PC-9 (cell line): ENCODE measurements at regions not wholly inside any gene's neighbourhood (a gene's known extent, or its start where the extent isn't known, plus 50 kb on each side); places are given as distances from the start of the nearest gene placed in this dataset.

Source experiments
- BruUV-seq: library from RNA; stranded (reverse); fragments of 400-500 nt; replicated peaks from 2 replicates; lab custom pipeline; 2021; lab: Mats Ljungman, UMichigan
- CTCF ChIA-PET: fragments of 300-600 bp; sonication (Branson Sonifier 250); formaldehyde crosslinking; loops from one replicate; lab custom pipeline; 2022; ENCODE audit warnings: antibody characterized with exemption; lab: Charles Lee
- POLR2A ChIA-PET: fragments of 300-600 bp; sonication (Branson Sonifier 250); formaldehyde crosslinking; loops from one replicate; lab custom pipeline; 2022; ENCODE audit warnings: antibody characterized with exemption; ENCODE audit not compliant: unreplicated experiment; lab: Charles Lee
- DNase-seq, 2 experiments: peaks; one replicate each; pipeline versions ENCODE4 v3.0.0 to v3.0.0-alpha.2; 2015 to 2022; ENCODE audit warnings: mixed read lengths in 1 of 2
- H2AFZ ChIP-seq: fragments of 200-600 bp; sonication (generic); 2 replicates; pipeline ENCODE4 v1.8.1; 2017; ENCODE audit warnings: antibody characterized with exemption
- H3F3A ChIP-seq: fragments of 200-600 bp; sonication (generic); 2 replicates; pipeline ENCODE4 v1.8.1; 2017; ENCODE audit warnings: antibody characterized with exemption, mild to moderate bottlenecking, low read depth; ENCODE audit not compliant: insufficient read depth
- H3K27ac ChIP-seq: fragments of 200-600 bp; sonication (generic); 2 replicates; pipeline ENCODE4 v1.6.1; 2016; ENCODE audit warnings: mixed run types
- H3K27me3 ChIP-seq: fragments of 200-600 bp; sonication (generic); 2 replicates; pipeline ENCODE4 v1.6.1; 2016; ENCODE audit warnings: low read depth, mixed run types; ENCODE audit not compliant: insufficient read depth
- H3K36me3 ChIP-seq: fragments of 200-600 bp; sonication (generic); 2 replicates; pipeline ENCODE4 v1.6.1; 2016; ENCODE audit warnings: low read depth, mixed run types
- H3K4me1 ChIP-seq: fragments of 200-600 bp; sonication (generic); replicated peaks from 2 replicates; pipeline ENCODE4 v1.6.1; 2016; ENCODE audit warnings: mixed run types; ENCODE audit not compliant: insufficient read depth
- H3K4me2 ChIP-seq: fragments of 200-600 bp; sonication (generic); 2 replicates; pipeline ENCODE4 v1.6.1; 2017; ENCODE audit warnings: mixed run types
- H3K4me3 ChIP-seq: fragments of 200-600 bp; sonication (generic); 2 replicates; pipeline ENCODE4 v1.6.1; 2016; ENCODE audit warnings: mixed run types
- H3K79me2 ChIP-seq: fragments of 200-600 bp; sonication (generic); 2 replicates; pipeline ENCODE4 v1.6.1; 2017; ENCODE audit warnings: low read depth, mixed run types
- H3K9me2 ChIP-seq: fragments of 200-600 bp; sonication (generic); 2 replicates; pipeline ENCODE4 v1.8.1; 2017; ENCODE audit warnings: mild to moderate bottlenecking; ENCODE audit not compliant: insufficient read depth
- H3K9me3 ChIP-seq: fragments of 200-600 bp; sonication (generic); 2 replicates; pipeline ENCODE4 v1.8.1; 2016; ENCODE audit warnings: low read depth; ENCODE audit not compliant: insufficient read depth
- H4K20me1 ChIP-seq: fragments of 200-600 bp; sonication (generic); 2 replicates; pipeline ENCODE4 v1.8.1; 2017; ENCODE audit not compliant: insufficient read depth
- CTCF ChIP-seq: fragments of 200-600 bp; sonication (generic); conservative IDR thresholded peaks from 2 replicates; pipeline ENCODE4 v1.6.1; 2017; ENCODE audit warnings: mixed run types, antibody characterized with exemption, mild to moderate bottlenecking, moderate library complexity
- EZH2 ChIP-seq: fragments of 200-600 bp; sonication (generic); IDR thresholded peaks from 2 replicates; pipeline ENCODE4 v1.8.0; 2017; ENCODE audit warnings: antibody characterized with exemption, low read depth
- intact Hi-C: fragments of 100-400 bp; cut with micrococcal nuclease; formaldehyde crosslinking; loops from one replicate; pipeline ENCODE4 v1.10.0; 2022; ENCODE audit not compliant: unreplicated experiment

GRCh38 chr21:41594268-41594667 lies 86.3 kb upstream of the TMPRSS2 start:
- H4K20me1 ChIP-seq, result no peaks in the 10 kb centered on the region
- H3K4me2 ChIP-seq, result no peak overlapping the region
- H3K36me3 ChIP-seq, result no peaks in the 10 kb centered on the region
- TF ChIP-seq EZH2, result no peak
- TF ChIP-seq CTCF, result no peak
- no peaks in the 10 kb centered on the region for H3K9me3 ChIP-seq
- intact Hi-C loops, result no loop called here
- no peak for DNase-seq
- no peaks in the 10 kb centered on the region for H3K4me1 ChIP-seq
- H3K27me3 ChIP-seq, result no peaks in the 10 kb centered on the region
- no peak overlapping the region for H3K27ac ChIP-seq
- ChIA-PET CTCF (no interaction called here), POLR2A (no interaction called here)
- H3F3A ChIP-seq, result no peaks in the 10 kb centered on the region
- no peak overlapping the region for H2AFZ ChIP-seq
- H3K79me2 ChIP-seq, result no peaks in the 10 kb centered on the region
- H3K4me3 ChIP-seq, result no peak overlapping the region
- BruUV-seq, result no TSS peak
- H3K9me2 ChIP-seq, result no peaks in the 10 kb centered on the region

- intact Hi-C loops, result no loop called here
- H3K79me2 ChIP-seq, result no peaks in the 10 kb centered on the region
- no peak for TF ChIP-seq CTCF
- no peak for TF ChIP-seq EZH2
- H3K9me2 ChIP-seq, result no peaks in the 10 kb centered on the region
- H4K20me1 ChIP-seq, result no peaks in the 10 kb centered on the region
- H3K27ac ChIP-seq, result no peak overlapping the region
- H3K27me3 ChIP-seq, result no peaks in the 10 kb centered on the region
- no peaks in the 10 kb centered on the region for H3K4me1 ChIP-seq
- no peak overlapping the region for H3K4me3 ChIP-seq
- no TSS peak for BruUV-seq
- H3K4me2 ChIP-seq, result no peak overlapping the region
- no peaks in the 10 kb centered on the region for H3K9me3 ChIP-seq
- H2AFZ ChIP-seq, result no peak overlapping the region
- no peaks in the 10 kb centered on the region for H3K36me3 ChIP-seq
- no peaks in the 10 kb centered on the region for H3F3A ChIP-seq
- ChIA-PET POLR2A (no interaction called here), CTCF (no interaction called here)
- DNase-seq, result no peak
These were observed 85.8 kb upstream of the TMPRSS2 start for GRCh38 chr21:41593760-41594138.

GRCh38 chr21:41593051-41593759 lies 85.2 kb upstream of the TMPRSS2 start:
- Histone ChIP-seq H3K9me3 (no peaks in the 10 kb centered on the region), H3K4me2 (no peak overlapping the region), H3K27me3 (no peaks in the 10 kb centered on the region), H3K4me1 (no peaks in the 10 kb centered on the region), H3K79me2 (no peaks in the 10 kb centered on the region), H2AFZ (no peak overlapping the region), H3F3A (no peaks in the 10 kb centered on the region), H3K27ac (no peak overlapping the region), H3K36me3 (no peaks in the 10 kb centered on the region), H4K20me1 (no peaks in the 10 kb centered on the region), H3K4me3 (no peak overlapping the region), H3K9me2 (no peaks in the 10 kb centered on the region)
- no peak for DNase-seq
- BruUV-seq, result no TSS peak
- no peak for TF ChIP-seq CTCF
- no peak for TF ChIP-seq EZH2
- intact Hi-C loops, result no loop called here
- POLR2A ChIA-PET, result no interaction called here
- CTCF ChIA-PET, result no interaction called here
